ENCODE measurements at regions not wholly inside any gene's neighbourhood (a gene's known extent, or its start where the extent isn't known, plus 50 kb on each side); places are given as distances from the start of the nearest gene placed in this dataset.

DNA sequence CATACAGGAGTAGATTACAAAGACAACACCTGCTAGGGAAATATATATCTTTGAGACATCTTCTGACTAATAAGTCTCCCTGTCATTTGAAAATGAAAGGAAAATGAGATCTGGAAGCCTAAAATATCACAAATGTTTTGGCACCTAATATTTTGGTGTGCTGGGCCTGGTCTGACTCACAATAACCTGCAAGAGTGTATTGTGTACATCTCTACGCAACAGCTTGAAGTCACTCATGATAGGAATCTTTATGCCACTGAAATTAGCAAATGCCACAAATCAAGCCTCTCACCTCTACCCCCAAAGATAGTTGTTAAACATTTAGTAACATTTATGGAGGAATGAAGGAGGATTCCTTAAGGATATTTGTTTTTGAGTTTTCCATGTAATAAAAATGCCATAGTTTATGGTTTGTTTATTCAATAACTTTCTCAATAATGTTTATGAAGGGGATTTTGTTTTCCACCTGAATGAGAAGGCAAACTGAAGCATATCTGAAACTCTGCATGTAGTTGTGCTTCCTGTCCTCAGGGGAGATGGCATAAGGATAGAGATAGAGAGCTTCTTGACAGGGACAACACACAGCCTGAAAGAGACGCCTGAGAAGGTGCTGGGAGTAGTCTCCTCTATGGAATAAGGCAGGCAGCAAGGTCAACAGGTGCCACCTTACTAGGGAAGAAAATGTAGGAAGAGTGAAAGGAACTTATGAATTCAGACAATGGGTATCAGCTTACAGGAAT is 197.4 kb downstream of the AHR start (continued):
- TF ChIP-seq, protein P1, sequence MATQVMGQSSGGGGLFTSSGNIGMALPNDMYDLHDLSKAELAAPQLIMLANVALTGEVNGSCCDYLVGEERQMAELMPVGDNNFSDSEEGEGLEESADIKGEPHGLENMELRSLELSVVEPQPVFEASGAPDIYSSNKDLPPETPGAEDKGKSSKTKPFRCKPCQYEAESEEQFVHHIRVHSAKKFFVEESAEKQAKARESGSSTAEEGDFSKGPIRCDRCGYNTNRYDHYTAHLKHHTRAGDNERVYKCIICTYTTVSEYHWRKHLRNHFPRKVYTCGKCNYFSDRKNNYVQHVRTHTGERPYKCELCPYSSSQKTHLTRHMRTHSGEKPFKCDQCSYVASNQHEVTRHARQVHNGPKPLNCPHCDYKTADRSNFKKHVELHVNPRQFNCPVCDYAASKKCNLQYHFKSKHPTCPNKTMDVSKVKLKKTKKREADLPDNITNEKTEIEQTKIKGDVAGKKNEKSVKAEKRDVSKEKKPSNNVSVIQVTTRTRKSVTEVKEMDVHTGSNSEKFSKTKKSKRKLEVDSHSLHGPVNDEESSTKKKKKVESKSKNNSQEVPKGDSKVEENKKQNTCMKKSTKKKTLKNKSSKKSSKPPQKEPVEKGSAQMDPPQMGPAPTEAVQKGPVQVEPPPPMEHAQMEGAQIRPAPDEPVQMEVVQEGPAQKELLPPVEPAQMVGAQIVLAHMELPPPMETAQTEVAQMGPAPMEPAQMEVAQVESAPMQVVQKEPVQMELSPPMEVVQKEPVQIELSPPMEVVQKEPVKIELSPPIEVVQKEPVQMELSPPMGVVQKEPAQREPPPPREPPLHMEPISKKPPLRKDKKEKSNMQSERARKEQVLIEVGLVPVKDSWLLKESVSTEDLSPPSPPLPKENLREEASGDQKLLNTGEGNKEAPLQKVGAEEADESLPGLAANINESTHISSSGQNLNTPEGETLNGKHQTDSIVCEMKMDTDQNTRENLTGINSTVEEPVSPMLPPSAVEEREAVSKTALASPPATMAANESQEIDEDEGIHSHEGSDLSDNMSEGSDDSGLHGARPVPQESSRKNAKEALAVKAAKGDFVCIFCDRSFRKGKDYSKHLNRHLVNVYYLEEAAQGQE (IDR thresholded peaks at IDR 0.05): no peak
- TF ChIP-seq NR3C1 (IDR thresholded peaks at IDR 0.05) (no peak), MAFK (IDR thresholded peaks at IDR 0.05; ENCODE audit: partially characterized antibody) (no peak), FOSL2 (IDR thresholded peaks at IDR 0.05) (no peak), FOSL2 (CRISPR knock-in tag; IDR thresholded peaks at IDR 0.05) (no peak)

DNA sequence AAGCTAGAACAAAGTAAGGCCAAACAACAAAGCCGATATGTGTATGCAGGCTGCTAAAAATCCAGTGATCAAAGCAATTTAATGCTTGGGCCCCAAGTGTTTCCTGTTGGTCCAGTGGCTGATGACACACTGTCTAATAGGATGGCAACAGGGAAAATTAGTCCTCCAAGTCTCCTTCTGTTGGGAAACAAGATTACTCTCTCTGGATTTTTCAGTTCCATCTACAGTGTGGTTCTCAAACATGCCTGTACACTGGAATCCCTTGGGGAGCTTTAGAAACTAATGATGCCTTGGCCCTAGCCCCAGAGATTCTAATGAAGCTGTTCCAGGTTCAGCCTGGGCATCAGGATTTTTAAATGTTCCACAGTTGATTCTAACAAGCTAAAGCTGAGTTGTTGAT is 198.7 kb downstream of the AHR start:
- no peak for TF ChIP-seq EP300 (IDR thresholded peaks at IDR 0.05)
- H3K4me2 ChIP-seq: no peak overlapping the region
- 100% methylated on average over 1 of the region's 1 CpG for WGBS (ENCODE audit: missing lambda C conversion rate)
- H3K4me3 ChIP-seq: no peak overlapping the region
- H3K27ac ChIP-seq: no peak overlapping the region
- H3K4me1 ChIP-seq: no peaks in the 10 kb centered on the region
- CTCF ChIA-PET: interaction anchor here (0.5 to 1.9 kb wide), 5 partner anchors 9 to 312 kb away, joined by 3 to 6 read pairs (median 4); no protein-coding TSS in a partner anchor
- POLR2A ChIA-PET: no interaction called here
- DNase-seq (ENCODE audit: low read depth in 1 of 2, low spot score in 1 of 2): no peak
- no peak for ATAC-seq
- no peak for FAIRE-seq
- H3K9me3 ChIP-seq: no peaks in the 10 kb centered on the region

DNA sequence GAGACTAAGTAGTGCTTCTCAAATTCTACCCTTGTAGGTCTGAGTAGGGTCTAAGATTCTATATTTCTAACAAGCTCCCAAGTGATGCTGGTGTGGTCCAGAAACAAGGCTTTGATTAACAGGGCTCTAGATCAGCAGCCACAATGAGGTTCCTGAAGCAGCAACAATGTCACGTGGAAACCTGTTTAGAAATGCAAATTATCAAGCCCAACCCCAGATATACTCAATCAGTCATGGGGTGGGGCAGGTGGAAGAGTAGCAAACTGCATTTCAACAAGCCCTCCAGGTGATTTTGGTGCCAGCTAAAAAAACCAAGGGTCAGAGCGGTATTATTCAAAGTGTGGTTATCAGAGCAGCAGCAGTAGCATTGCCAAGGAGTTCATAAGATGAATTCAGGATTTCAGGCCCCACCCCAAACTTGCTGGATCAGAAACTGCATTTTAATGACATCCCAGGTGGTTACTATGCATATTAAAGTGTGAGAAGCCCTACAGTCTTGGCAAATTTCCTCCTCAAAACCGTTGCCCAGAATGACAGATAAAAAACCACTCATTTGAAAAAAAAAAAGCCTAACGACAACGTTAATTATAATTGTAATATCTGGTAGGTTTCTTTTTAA is 199.2 kb downstream of the AHR start:
- WGBS (ENCODE audit: missing lambda C conversion rate): 75% methylated on average over 5 of the region's 5 CpGs
- ChIA-PET POLR2A (no interaction called here), CTCF (interaction anchor here (0.9 to 1.9 kb wide), 3 partner anchors 8 to 60 kb away, joined by 3 to 6 read pairs (median 4); no protein-coding TSS in a partner anchor)
- Histone ChIP-seq H3K4me1 (no peaks in the 10 kb centered on the region), H3K9me3 (no peaks in the 10 kb centered on the region), H3K27ac (no peak overlapping the region), H3K4me3 (no peak overlapping the region), H3K4me2 (no peak overlapping the region)
- DNase-seq (ENCODE audit: low read depth in 1 of 2, low spot score in 1 of 2) (no peak), FAIRE-seq (no peak), ATAC-seq (no peak)
- TF ChIP-seq FOSL2 (IDR thresholded peaks at IDR 0.05) (no peak), FOSL2 (CRISPR knock-in tag; IDR thresholded peaks at IDR 0.05) (no peak), CEBPB (IDR thresholded peaks at IDR 0.05) (no peak), RCOR1 (IDR thresholded peaks at IDR 0.05; ENCODE audit: low read depth, low read length) (no peak), MAZ (IDR thresholded peaks at IDR 0.05; ENCODE audit: borderline replicate concordance, low read depth, low read length) (no peak), HDAC2 (IDR thresholded peaks at IDR 0.05) (no peak), JUNB (IDR thresholded peaks at IDR 0.05) (no peak), EHMT2 (IDR thresholded peaks at IDR 0.05; ENCODE audit: low read depth) (no peak), MYC (IDR thresholded peaks at IDR 0.05; ENCODE audit: borderline replicate concordance, low read length) (no peak), ZNF302 (CRISPR knock-in tag; IDR thresholded peaks at IDR 0.05) (no peak), KDM1A (IDR thresholded peaks at IDR 0.05; ENCODE audit: low read depth) (no peak), SMC3 (IDR thresholded peaks at IDR 0.05) (no peak), SREBF2 (IDR thresholded peaks at IDR 0.05) (no peak), ZC3H11A (IDR thresholded peaks at IDR 0.05) (no peak), HOXA7 (CRISPR knock-in tag; IDR thresholded peaks at IDR 0.05) (no peak)
- TF ChIP-seq, protein P1 (IDR thresholded peaks at IDR 0.05): no peak
- TF ChIP-seq, protein P2, sequence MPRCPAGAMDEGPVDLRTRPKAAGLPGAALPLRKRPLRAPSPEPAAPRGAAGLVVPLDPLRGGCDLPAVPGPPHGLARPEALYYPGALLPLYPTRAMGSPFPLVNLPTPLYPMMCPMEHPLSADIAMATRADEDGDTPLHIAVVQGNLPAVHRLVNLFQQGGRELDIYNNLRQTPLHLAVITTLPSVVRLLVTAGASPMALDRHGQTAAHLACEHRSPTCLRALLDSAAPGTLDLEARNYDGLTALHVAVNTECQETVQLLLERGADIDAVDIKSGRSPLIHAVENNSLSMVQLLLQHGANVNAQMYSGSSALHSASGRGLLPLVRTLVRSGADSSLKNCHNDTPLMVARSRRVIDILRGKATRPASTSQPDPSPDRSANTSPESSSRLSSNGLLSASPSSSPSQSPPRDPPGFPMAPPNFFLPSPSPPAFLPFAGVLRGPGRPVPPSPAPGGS (IDR thresholded peaks at IDR 0.05): no peak
- TF ChIP-seq, protein P3, sequence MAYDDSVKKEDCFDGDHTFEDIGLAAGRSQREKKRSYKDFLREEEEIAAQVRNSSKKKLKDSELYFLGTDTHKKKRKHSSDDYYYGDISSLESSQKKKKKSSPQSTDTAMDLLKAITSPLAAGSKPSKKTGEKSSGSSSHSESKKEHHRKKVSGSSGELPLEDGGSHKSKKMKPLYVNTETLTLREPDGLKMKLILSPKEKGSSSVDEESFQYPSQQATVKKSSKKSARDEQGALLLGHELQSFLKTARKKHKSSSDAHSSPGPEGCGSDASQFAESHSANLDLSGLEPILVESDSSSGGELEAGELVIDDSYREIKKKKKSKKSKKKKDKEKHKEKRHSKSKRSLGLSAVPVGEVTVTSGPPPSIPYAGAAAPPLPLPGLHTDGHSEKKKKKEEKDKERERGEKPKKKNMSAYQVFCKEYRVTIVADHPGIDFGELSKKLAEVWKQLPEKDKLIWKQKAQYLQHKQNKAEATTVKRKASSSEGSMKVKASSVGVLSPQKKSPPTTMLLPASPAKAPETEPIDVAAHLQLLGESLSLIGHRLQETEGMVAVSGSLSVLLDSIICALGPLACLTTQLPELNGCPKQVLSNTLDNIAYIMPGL (CRISPR knock-in tag; IDR thresholded peaks at IDR 0.05; ENCODE audit: borderline replicate concordance): no peak
- TF ChIP-seq, protein P4, sequence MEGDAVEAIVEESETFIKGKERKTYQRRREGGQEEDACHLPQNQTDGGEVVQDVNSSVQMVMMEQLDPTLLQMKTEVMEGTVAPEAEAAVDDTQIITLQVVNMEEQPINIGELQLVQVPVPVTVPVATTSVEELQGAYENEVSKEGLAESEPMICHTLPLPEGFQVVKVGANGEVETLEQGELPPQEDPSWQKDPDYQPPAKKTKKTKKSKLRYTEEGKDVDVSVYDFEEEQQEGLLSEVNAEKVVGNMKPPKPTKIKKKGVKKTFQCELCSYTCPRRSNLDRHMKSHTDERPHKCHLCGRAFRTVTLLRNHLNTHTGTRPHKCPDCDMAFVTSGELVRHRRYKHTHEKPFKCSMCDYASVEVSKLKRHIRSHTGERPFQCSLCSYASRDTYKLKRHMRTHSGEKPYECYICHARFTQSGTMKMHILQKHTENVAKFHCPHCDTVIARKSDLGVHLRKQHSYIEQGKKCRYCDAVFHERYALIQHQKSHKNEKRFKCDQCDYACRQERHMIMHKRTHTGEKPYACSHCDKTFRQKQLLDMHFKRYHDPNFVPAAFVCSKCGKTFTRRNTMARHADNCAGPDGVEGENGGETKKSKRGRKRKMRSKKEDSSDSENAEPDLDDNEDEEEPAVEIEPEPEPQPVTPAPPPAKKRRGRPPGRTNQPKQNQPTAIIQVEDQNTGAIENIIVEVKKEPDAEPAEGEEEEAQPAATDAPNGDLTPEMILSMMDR (IDR thresholded peaks at IDR 0.05): no peak
